ENCODE measurements at regions not wholly inside any gene's neighbourhood (a gene's known extent, or its start where the extent isn't known, plus 50 kb on each side); places are given as distances from the start of the nearest gene placed in this dataset.

DNA sequence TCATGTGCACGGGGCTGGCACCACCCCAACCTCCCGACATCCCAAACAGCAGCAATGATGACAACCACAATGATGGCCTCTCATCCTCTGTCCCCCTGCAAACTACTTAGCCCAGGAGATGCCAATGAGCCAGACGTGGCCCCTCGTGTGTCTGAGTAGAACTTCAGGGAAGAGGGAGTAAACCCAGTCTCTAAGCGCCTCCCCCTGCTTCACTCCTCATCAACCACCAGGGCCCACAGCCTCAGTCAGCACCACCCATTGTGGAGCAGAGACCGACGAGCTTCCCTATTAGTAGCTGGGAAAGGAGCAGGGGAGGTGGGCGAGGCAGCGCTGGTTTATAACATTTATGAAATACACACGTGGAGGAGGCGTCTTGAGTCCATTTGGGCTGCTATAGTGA, 182.7 kb upstream of the SFSWAP start:
- TF ChIP-seq, protein P1, sequence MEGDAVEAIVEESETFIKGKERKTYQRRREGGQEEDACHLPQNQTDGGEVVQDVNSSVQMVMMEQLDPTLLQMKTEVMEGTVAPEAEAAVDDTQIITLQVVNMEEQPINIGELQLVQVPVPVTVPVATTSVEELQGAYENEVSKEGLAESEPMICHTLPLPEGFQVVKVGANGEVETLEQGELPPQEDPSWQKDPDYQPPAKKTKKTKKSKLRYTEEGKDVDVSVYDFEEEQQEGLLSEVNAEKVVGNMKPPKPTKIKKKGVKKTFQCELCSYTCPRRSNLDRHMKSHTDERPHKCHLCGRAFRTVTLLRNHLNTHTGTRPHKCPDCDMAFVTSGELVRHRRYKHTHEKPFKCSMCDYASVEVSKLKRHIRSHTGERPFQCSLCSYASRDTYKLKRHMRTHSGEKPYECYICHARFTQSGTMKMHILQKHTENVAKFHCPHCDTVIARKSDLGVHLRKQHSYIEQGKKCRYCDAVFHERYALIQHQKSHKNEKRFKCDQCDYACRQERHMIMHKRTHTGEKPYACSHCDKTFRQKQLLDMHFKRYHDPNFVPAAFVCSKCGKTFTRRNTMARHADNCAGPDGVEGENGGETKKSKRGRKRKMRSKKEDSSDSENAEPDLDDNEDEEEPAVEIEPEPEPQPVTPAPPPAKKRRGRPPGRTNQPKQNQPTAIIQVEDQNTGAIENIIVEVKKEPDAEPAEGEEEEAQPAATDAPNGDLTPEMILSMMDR (IDR thresholded peaks at IDR 0.05) = no peak
- TF ChIP-seq POLR2A (IDR thresholded peaks at IDR 0.05) = no peak
